DMS153 treated with DMSO at 0.1 percent for 48 hours (cell line): ENCODE measurements at regions not wholly inside any gene's neighbourhood (a gene's known extent, or its start where the extent isn't known, plus 50 kb on each side); places are given as distances from the start of the nearest gene placed in this dataset.
"Not testable (repeated sequence)": the region's sequence is repeated elsewhere in the genome, so short reads cannot be mapped to it uniquely, and the experiment has no call there.

Experiments used
- DNase-seq: peaks from one replicate; lab custom pipeline; 2025; ENCODE audit not compliant: unreplicated experiment; lab: John Stamatoyannopoulos, UW

- DNase-seq, result no peak
These were observed 188.2 kb downstream of the CYP26B1 start for GRCh38 chr2:71959494-71959893.

DNA sequence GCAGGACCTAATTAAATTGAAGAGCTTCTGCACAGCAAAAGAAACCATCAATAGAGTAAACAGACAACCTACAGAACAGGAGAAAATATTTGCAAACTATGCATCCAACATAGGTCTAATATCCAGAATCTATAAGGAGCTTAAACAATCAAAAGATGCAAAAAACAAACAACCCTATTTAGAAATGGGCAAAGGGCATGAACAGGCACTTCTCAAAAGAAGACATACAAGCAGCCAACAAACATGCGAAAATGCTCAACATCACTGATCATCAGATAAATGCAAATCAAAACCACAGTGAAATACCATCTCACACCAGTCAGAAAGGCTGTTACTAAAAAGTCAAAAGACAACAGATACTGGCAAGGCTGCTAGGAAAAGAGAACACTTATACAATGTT is 189.2 kb downstream of the CYP26B1 start:
- DNase-seq, result not testable (repeated sequence)

DNA sequence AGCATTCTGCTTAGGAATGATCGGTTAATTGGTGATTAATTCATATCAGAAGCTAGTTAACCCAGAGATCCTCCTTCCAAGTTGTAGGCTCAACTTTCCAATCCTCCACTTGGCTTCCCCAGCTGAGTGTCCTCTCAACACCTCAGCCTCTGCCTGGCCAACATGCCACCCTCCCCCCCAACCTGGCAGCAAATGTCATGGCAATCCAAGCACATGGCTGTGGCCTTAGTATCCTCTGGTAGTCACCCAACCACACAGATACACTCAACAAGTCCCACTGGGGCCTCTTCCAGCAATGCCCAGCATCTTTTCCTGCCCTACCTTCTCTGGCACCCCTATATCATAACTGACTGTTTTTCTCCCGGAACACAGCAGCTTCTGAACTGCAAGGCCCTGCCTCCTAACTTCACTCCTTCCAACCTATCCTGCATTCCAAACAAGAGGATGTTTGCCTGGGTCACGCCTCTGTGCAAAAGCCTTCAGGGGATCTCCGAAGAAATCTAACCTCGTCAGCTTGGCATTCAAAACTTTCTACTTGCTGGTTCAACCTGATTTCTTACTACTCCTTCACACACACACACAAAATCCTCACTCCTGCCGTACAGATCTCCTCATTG is 195.0 kb downstream of the CYP26B1 start:
- DNase-seq, result no peak

DNA sequence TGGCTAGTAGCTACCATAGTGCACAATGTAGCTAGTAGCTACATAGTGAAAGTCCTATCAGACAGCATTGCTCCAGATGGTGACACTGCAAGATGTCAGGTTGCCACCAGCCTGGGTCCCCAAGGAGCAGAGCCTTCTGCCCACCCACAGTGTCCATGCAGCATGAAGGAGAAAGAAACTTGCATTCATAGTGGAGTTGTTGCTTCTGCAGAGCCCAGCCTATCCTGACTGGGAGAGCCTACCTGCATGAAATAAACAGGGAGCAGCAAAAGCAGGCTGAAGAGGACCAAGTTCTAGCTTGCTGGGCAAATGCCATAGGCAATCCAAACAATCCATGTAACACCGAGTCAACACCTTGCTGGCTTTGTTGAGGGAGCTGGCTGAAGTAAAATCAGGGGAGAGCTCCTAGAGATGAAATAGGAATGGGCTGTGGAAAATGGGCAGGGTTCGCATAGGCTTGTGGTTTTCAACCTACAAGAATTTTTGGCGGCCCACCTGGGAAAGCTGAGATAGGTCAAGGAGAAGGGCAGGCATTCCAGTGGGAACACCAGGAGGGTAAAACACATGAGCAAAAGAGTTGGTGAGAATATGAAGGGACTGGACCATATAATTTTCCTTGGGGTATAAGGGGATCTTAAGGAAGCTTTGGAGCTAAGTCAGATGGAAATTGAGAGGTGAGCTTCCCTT is 195.8 kb downstream of the CYP26B1 start:
- DNase-seq, result no peak

- no peak for DNase-seq
These were observed 196.6 kb downstream of the CYP26B1 start for GRCh38 chr2:71951083-71951468.

- DNase-seq, result no peak
These were observed 197.2 kb downstream of the CYP26B1 start for GRCh38 chr2:71950256-71951082.

GRCh38 chr2:71949537-71949798 is 198.2 kb downstream of the CYP26B1 start:
- DNase-seq, result no peak

DNA sequence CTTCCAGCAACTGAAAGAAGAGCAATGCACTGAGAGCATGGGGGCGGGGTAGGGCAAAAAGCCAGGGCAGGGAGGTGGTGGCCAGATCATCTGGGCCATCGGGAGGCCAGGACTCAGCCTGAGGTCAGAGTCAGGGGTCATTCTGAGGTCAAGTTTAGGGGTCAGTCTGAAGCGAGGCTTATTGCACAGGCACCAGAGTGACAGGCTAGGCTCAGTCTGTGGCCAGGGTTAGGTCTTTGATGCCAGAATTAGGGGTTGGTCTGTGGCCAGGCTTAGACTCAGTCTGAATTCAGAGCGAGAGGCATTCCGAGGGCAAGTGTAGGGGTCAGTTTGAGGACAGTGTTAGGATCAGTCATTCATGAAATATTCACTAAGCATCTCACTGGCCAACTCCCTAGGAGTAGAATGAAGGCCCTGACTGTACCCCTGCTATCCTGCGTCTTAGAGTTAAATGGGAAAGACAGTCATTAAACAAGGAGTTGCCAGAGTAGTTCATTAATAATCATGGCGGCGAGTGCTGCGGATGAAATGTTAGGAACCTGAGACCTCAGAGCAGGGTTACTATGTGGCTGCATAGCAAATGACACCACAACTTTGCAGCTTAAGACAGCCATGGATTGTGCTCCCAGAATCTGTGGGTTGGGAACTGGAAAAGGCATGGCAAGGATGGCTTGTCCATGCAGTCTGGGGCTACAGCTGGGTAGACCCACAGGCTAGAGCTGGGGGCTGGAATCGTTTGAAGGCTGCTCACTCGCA is 198.7 kb downstream of the CYP26B1 start:
- DNase-seq, result no peak

- DNase-seq, result no peak
These were observed 199.9 kb downstream of the CYP26B1 start for GRCh38 chr2:71947809-71948208.

DNA sequence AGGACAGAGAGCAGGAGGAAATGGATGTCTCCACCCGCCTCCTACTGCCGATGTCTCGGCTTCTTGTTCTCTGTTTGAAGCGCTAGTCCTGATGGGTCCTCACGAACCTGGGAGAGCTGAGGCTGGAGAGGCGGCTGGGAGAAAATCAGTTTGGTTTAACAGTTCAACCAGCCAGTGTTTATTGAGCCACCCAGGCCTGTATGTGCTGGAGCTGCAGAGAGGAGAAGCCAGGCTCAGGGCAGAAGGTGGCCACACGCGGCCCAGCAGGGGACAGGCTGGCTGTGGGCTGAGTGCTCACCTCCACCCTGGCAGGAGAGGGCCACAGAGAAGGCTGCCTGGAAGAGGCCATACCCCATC is 202.1 kb downstream of the CYP26B1 start:
- DNase-seq, result no peak

DNA sequence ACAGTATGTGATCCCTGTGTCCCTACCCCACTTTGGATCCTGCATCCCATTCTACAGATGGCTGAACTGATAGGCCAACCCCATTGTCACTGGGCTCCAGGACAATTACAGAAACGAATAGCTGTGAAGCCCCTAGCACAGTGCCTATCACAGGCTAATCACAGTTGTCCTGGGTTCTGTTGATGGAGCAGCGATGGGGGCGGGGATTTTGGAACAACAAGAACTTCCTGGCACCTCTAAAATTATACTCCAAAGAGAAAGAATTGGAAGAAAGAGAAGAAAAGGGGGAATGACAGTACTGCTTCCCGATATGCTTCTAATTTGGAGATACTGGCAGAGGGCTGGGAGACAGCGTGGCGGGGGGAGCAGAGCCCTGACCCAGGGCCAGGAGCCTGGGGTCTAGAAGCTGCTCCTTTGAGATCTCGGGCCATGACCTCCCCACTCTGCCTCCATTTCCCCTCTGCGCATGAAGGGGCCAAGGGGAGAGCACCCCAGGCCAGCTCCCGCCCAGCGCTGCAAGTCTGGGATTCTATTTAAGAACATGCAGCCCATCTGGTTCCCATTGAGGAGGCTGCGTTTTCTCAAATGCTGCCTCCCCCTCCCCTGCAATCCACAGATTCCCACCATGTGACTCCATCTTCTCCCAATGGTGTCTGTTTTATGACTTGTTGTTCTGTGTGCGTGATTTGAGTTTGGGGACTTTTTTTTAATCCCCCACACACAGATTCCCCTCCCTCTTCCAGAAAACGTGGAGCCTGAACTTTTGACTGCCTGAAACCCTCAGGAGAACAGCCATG is 202.7 kb downstream of the CYP26B1 start:
- DNase-seq, result no peak

- no peak for DNase-seq
These were observed 203.5 kb downstream of the CYP26B1 start for GRCh38 chr2:71944183-71944550.

DNA sequence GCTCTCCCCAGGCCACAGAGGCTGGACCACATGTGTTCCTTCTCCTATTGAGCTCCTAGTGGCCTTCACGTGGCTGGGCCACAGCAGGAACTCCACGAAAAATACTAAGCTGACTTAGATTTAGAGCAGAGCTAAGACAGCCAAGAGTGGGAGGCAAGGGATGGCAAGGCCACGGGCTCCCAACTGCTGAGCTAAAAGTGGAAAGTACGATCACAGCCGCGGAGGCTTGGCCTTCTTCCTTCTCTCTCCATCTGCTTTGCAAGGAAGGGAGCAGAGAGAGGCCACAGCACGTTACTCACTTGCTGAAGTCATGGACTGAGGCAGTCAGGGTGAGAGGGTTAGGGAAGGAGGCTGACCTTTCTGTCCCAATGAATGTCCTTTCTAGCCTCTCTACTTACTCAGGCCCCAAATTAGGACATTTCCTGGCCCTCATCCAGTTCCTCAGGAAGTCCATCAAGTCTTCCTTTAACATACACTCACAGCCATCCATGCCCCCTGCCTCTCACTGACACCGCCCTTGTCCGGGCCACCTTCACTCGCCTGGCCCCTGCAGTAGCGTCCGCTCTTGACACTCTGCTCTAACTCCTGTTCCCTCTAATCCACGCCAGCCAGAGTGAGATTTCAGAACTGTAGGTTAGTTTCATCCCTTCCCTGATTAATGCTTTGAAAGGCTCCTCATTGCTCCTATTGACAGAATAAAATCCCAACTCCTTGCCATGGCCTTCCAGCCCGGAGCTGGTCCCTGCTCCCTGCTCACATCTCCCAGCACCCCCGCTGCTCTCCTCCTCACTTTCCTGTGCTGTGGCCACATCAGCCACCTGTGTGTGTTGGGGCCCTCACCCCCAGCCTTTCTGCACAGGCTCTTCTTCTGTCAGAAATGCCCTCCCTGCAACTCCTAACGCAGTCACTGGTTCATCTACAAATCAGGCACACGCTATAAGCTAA is 204.2 kb downstream of the CYP26B1 start:
- no peak for DNase-seq

DNA sequence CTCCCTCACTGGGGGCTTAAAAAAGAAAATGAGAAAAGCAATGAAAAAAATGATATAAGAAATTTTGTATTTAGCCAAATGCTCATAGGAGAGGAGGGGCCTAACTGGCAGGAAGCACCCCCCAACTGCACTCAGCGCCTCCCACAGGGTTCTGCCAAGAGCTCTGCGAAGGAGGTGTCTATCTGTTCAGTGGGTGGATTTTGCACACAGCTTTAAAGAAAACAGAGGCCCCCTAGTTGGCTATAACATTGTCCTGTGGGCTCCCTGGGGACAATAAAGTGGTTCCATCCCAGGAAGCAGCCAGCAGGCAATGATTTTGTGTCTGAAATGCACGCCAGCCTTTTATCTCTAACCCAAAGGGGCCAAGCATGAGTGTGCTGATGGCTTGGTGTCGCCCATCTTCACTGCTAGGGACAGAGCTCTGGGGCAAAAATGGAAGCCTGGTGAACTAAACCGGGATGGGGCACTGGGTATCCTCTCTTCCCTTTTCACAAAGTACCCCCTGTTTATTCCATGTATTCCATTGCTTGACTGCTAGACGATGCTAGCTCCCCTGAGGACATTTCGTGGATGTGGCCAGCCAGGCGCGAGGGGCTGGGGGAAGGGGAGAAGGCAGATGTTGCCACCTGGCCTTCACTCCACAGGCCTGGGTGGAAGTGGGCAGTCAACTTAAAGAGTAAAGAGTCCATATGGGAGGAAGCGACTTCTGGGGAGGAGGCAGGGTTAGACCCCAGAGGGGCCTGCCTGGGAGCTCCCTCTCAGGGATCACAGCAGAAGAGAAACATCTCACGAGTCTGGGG is 205.7 kb downstream of the CYP26B1 start:
- no peak for DNase-seq

DNA sequence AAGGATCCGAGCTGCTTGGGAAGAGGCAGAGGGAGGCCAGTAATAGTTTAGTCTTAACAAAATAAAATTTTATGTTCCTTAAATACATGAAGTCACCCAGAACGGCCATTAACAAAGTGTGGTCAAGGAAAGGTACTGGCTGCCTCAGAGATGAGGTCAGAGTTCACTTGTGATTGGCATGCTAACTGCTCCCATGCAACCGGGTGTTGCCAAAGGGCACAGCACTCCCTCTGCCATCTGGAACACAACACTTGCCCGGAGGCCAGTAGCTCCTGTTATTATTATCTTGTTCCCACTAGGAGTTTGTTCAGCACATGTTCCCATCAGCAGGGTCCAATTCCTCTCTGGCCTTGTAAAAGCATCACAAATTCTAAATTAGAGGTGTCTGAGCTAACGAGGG is 207.0 kb downstream of the CYP26B1 start:
- DNase-seq, result no peak

DNA sequence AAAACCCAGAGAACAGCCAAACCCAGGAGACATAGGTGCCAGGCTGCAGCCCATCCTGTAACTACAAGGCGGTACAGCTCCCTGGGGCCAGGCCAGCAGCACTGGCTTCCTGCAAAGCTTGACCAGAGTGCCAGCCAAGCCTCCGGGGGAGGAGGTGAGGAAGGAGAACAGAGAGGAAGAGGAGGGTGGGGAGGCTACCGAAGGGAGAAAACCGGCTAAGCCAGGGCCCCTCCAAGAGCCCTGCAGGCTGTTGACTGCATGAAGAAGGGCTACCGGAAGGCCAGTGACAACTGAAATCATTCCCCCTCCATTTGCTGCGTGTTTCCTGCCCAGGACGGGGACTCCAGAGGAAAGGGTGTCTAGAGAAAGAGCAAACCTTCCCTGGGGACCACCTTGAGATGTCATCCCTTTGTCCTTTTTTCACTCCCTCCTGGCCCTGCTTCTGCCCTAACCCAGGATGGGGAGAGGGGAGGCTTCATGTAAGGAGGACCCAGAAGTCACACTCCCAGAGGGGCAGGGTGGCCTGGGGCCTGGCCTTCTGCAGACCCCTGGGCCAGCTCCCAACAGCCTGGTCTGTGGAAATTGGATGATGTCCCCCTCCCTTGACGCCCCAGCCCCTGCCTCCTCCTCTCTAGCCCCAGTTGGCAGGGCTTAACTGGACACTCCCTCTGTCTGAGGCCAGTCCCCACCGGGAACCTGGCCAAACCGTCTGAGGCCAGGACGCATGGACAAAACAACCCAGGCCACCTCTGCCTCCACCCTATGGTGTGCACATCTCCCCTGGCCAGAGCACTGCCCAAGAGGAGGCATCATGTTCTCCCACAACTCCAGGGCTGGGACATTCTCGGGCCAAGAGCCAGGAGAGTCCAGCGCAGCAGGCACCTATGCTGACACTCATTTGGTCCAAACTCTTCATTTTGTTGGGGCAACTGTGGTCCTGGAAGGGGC is 207.8 kb downstream of the CYP26B1 start:
- DNase-seq, result no peak

DNA sequence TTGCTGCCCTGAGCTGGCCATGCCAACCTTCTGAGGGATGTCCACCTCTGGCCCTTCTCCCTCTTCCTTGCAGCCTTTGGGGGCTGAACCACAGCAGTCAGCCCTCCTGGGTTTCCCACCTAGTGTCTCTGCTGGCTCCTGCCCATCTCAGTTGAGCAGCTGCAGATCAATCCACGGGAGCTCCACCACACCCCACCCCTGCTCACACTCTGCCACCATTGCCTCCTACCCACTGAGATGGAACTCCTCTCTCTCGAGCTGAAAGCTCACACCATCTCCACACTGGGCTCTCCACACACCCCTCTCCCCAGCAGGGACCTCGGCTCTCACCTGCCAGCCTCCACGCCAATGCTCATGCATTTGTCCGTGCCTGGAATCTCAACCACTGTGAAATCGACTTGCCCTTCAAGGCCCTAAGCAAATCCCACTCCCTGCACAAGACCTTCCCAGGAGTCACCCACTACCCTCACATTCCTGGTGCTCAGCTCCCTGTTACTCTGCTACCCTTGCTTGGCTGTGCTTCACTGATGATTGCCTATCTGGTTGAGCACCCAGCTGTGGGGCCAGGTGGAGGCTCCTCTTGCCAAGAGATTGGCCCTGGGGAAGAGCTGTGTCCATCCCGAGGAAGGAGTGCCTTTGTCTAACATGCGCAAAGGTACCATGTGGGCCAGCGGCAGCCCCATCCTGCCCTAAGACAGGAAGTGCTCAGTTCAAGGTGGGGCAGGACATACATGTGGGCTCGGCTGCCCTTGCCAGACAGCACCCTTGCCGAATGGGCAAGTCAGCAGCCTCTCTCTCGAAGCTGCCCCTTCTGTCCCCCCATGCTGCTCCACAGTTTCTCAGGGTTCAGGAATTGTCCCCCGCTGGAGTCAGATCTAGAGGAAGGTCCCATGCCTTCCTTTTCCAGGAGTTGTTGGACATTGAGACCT is 208.7 kb downstream of the CYP26B1 start:
- no peak for DNase-seq
